IPS DF 6.9 (cell line): ENCODE measurements at regions not wholly inside any gene's neighbourhood (a gene's known extent, or its start where the extent isn't known, plus 50 kb on each side); places are given as distances from the start of the nearest gene placed in this dataset.
A peak's percentile ranks its signal among the peaks of the same experiment; 100 is the strongest.

ENCODE experiments used
- DNase-seq: peaks from one replicate; pipeline ENCODE4 v3.0.0-alpha.2; 2013; ENCODE audit warnings: low read depth, low spot score
- H3K27ac ChIP-seq: one replicate; pipeline ENCODE4 v1.5.1; 2013; ENCODE audit warnings: low read length, control low read depth
- H3K27me3 ChIP-seq: 2 replicates; pipeline ENCODE4 v1.6.1; 2013; ENCODE audit warnings: mild to moderate bottlenecking, low read length; ENCODE audit not compliant: control insufficient read depth, insufficient read depth
- H3K36me3 ChIP-seq: 2 replicates; pipeline ENCODE4 v1.6.1; 2013; ENCODE audit warnings: low read length; ENCODE audit not compliant: control insufficient read depth, insufficient read depth
- H3K4me1 ChIP-seq: 2 replicates; pipeline ENCODE4 v1.6.1; 2013; ENCODE audit warnings: low read length; ENCODE audit not compliant: control insufficient read depth, insufficient read depth
- H3K4me3 ChIP-seq: 2 replicates; pipeline ENCODE4 v1.5.1; 2013; ENCODE audit warnings: mild to moderate bottlenecking, low read length
- H3K9me3 ChIP-seq: 2 replicates; pipeline ENCODE4 v1.6.1; 2013; ENCODE audit warnings: low read length, inconsistent platforms; ENCODE audit not compliant: control insufficient read depth, insufficient read depth
- WGBS: extraction: QIAGEN DNeasy Blood & Tissue Kit; methylation state at CpG from one replicate; pipeline ENCODE4 v1.1.7; 2013; ENCODE audit warnings: mixed read lengths, missing lambda C conversion rate; ENCODE audit not compliant: insufficient read length, insufficient coverage; 5-methylcytosine and 5-hydroxymethylcytosine counted together

GRCh38 chr2:67839668-67840067, 223.1 kb downstream of the C1D start:
- H3K27ac ChIP-seq, result no peak overlapping the region
- no peak for DNase-seq
- no peaks in the 10 kb centered on the region for H3K36me3 ChIP-seq
- H3K9me3 ChIP-seq, result no peaks in the 10 kb centered on the region
- no peaks in the 10 kb centered on the region for H3K4me1 ChIP-seq
- no CpG with 5 or more reads among the region's 3 CpGs for WGBS
- H3K27me3 ChIP-seq, result no peaks in the 10 kb centered on the region
- no peak overlapping the region for H3K4me3 ChIP-seq

- Histone ChIP-seq H3K9me3 (no peaks in the 10 kb centered on the region), H3K27me3 (no peaks in the 10 kb centered on the region), H3K36me3 (no peaks in the 10 kb centered on the region), H3K4me3 (no peak overlapping the region), H3K4me1 (no peaks in the 10 kb centered on the region), H3K27ac (no peak overlapping the region)
- peak; percentile 16 for DNase-seq
- WGBS, result no CpG with 5 or more reads among the region's 5 CpGs
Observed at GRCh38 chr2:67840460-67841068, 222.2 kb downstream of the C1D start.

GRCh38 chr2:67841711-67842110, 221.1 kb downstream of the C1D start:
- no CpG with 5 or more reads among the region's 2 CpGs for WGBS
- Histone ChIP-seq H3K4me3 (no peak overlapping the region), H3K27ac (no peak overlapping the region), H3K9me3 (no peaks in the 10 kb centered on the region), H3K27me3 (no peaks in the 10 kb centered on the region), H3K36me3 (no peaks in the 10 kb centered on the region), H3K4me1 (no peaks in the 10 kb centered on the region)
- DNase-seq, result no peak

- no peaks in the 10 kb centered on the region for H3K4me1 ChIP-seq
- no peak overlapping the region for H3K4me3 ChIP-seq
- no peak for DNase-seq
- H3K27ac ChIP-seq, result no peak overlapping the region
- H3K36me3 ChIP-seq, result no peaks in the 10 kb centered on the region
- no peaks in the 10 kb centered on the region for H3K9me3 ChIP-seq
- WGBS, result no CpG with 5 or more reads among the region's 9 CpGs
- H3K27me3 ChIP-seq, result no peaks in the 10 kb centered on the region
Observed at GRCh38 chr2:67842375-67842959, 220.3 kb downstream of the C1D start.

GRCh38 chr2:67844024-67844540, 218.7 kb downstream of the C1D start:
- Histone ChIP-seq H3K27me3 (no peaks in the 10 kb centered on the region), H3K9me3 (no peaks in the 10 kb centered on the region), H3K36me3 (no peaks in the 10 kb centered on the region), H3K4me3 (no peak overlapping the region), H3K27ac (no peak overlapping the region), H3K4me1 (no peaks in the 10 kb centered on the region)
- WGBS, result no CpG with 5 or more reads among the region's 1 CpG
- DNase-seq, result no peak

GRCh38 chr2:67845621-67846369, 217.0 kb downstream of the C1D start:
- H3K9me3 ChIP-seq, result no peaks in the 10 kb centered on the region
- no peaks in the 10 kb centered on the region for H3K36me3 ChIP-seq
- H3K27me3 ChIP-seq, result no peaks in the 10 kb centered on the region
- no peaks in the 10 kb centered on the region for H3K4me1 ChIP-seq
- H3K27ac ChIP-seq, result no peak overlapping the region
- no peak overlapping the region for H3K4me3 ChIP-seq
- no peak for DNase-seq
- WGBS, result no CpG with 5 or more reads among the region's 8 CpGs

- Histone ChIP-seq H3K9me3 (no peaks in the 10 kb centered on the region), H3K27ac (no peak overlapping the region), H3K36me3 (no peaks in the 10 kb centered on the region), H3K4me3 (no peak overlapping the region), H3K27me3 (no peaks in the 10 kb centered on the region), H3K4me1 (no peaks in the 10 kb centered on the region)
- no CpG with 5 or more reads among the region's 16 CpGs for WGBS
- peak; percentile 74 for DNase-seq
Observed at GRCh38 chr2:67846370-67847070, 216.3 kb downstream of the C1D start.

GRCh38 chr2:67848551-67849285, 214.1 kb downstream of the C1D start:
- Histone ChIP-seq H3K9me3 (no peaks in the 10 kb centered on the region), H3K27ac (no peak overlapping the region), H3K36me3 (no peaks in the 10 kb centered on the region), H3K4me1 (no peaks in the 10 kb centered on the region), H3K4me3 (no peak overlapping the region), H3K27me3 (no peaks in the 10 kb centered on the region)
- no CpG with 5 or more reads among the region's 6 CpGs for WGBS
- no peak for DNase-seq

GRCh38 chr2:67851016-67851415, 211.8 kb downstream of the C1D start:
- H3K9me3 ChIP-seq, result no peaks in the 10 kb centered on the region
- H3K27me3 ChIP-seq, result no peaks in the 10 kb centered on the region
- H3K4me1 ChIP-seq, result no peaks in the 10 kb centered on the region
- no peak for DNase-seq
- H3K27ac ChIP-seq, result no peak overlapping the region
- H3K36me3 ChIP-seq, result no peaks in the 10 kb centered on the region
- no CpG with 5 or more reads among the region's 3 CpGs for WGBS
- H3K4me3 ChIP-seq, result no peak overlapping the region
